GM04504 (cell line): ENCODE measurements at regions not wholly inside any gene's neighbourhood (a gene's known extent, or its start where the extent isn't known, plus 50 kb on each side); places are given as distances from the start of the nearest gene placed in this dataset.
A peak's percentile ranks its signal among the peaks of the same experiment; 100 is the strongest.

Experiments used
- DNase-seq: peaks from one replicate; pipeline ENCODE4 v3.0.0-alpha.2; 2012; ENCODE audit warnings: low read depth

GRCh38 chr11:129291546-129291945 lies 84.1 kb upstream of the BARX2 start:
- no peak for DNase-seq

- no peak for DNase-seq
Measured at GRCh38 chr11:129290966-129291365, 84.7 kb upstream of the BARX2 start.

- DNase-seq, result no peak
Measured at GRCh38 chr11:129289350-129290040, 86.2 kb upstream of the BARX2 start.

GRCh38 chr11:129287920-129288319 lies 87.7 kb upstream of the BARX2 start:
- no peak for DNase-seq

GRCh38 chr11:129286813-129287212 lies 88.8 kb upstream of the BARX2 start:
- DNase-seq, result no peak

GRCh38 chr11:129285402-129285786 lies 90.3 kb upstream of the BARX2 start:
- no peak for DNase-seq

GRCh38 chr11:129283141-129283540 lies 91.0 kb upstream of the ARHGAP32 start:
- no peak for DNase-seq

GRCh38 chr11:129282634-129283033 lies 90.5 kb upstream of the ARHGAP32 start:
- no peak for DNase-seq

GRCh38 chr11:129281471-129282415 lies 89.6 kb upstream of the ARHGAP32 start:
- no peak for DNase-seq

GRCh38 chr11:129280027-129280811 lies 88.1 kb upstream of the ARHGAP32 start:
- DNase-seq, result no peak

- DNase-seq, result peak; percentile 62
Measured at GRCh38 chr11:129279326-129280026, 87.4 kb upstream of the ARHGAP32 start.

- DNase-seq, result no peak
Measured at GRCh38 chr11:129278586-129279319, 86.6 kb upstream of the ARHGAP32 start.

GRCh38 chr11:129277198-129277843 lies 85.2 kb upstream of the ARHGAP32 start:
- no peak for DNase-seq

- DNase-seq, result no peak
Measured at GRCh38 chr11:129275828-129276227, 83.7 kb upstream of the ARHGAP32 start.

- no peak for DNase-seq
Measured at GRCh38 chr11:129273944-129274711, 82.0 kb upstream of the ARHGAP32 start.

- DNase-seq, result no peak
Measured at GRCh38 chr11:129273322-129273721, 81.2 kb upstream of the ARHGAP32 start.

GRCh38 chr11:129271030-129271429 lies 78.9 kb upstream of the ARHGAP32 start:
- no peak for DNase-seq

GRCh38 chr11:129270446-129270845 lies 78.3 kb upstream of the ARHGAP32 start:
- no peak for DNase-seq

GRCh38 chr11:129268371-129268770 lies 76.2 kb upstream of the ARHGAP32 start:
- DNase-seq, result no peak

GRCh38 chr11:129267716-129268115 lies 75.6 kb upstream of the ARHGAP32 start:
- DNase-seq, result no peak
